Colonic mucosa (tissue), 4 donors: ENCODE measurements at regions not wholly inside any gene's neighbourhood (a gene's known extent, or its start where the extent isn't known, plus 50 kb on each side); places are given as distances from the start of the nearest gene placed in this dataset.
"Not testable (repeated sequence)": the region's sequence is repeated elsewhere in the genome, so short reads cannot be mapped to it uniquely, and the experiment has no call there.

ENCODE experiments used
- DNase-seq: peaks from one replicate; pipeline ENCODE4 v3.0.0-alpha.2; 2020
- H3K27ac ChIP-seq: fragments of 200-600 bp; one replicate; pipeline ENCODE4 v1.8.0; 2021
- H3K27me3 ChIP-seq: fragments of 200-600 bp; one replicate; pipeline ENCODE4 v1.8.0; 2021
- H3K36me3 ChIP-seq: fragments of 200-600 bp; one replicate; pipeline ENCODE4 v1.8.0; 2021
- H3K4me1 ChIP-seq: fragments of 200-600 bp; one replicate; pipeline ENCODE4 v1.8.0; 2021; ENCODE audit warnings: mild to moderate bottlenecking
- H3K4me3 ChIP-seq: fragments of 200-600 bp; one replicate; pipeline ENCODE4 v1.8.0; 2021
- H3K9ac ChIP-seq, 2 donors: one replicate each; pipeline ENCODE4 v1.7.0; 2013; ENCODE audit warnings: control low read depth in 2 of 2, low read depth in 2 of 2, low read length in 2 of 2
- H3K9me3 ChIP-seq: fragments of 200-600 bp; one replicate; pipeline ENCODE4 v1.8.0; 2021
- intact Hi-C: fragments of 100-400 bp; cut with DNase I; formaldehyde crosslinking; loops from one replicate; pipeline ENCODE4 v1.14.1; 2022
- TF ChIP-seq, protein P1 (sequence below): fragments of 200-600 bp; IDR thresholded peaks from one replicate; pipeline ENCODE4 v1.8.0; 2022; ENCODE audit warnings: antibody characterized with exemption, mild to moderate bottlenecking
- donor health status: healthy.
- donor health status: DM: no; HTN: no; CAD: no.
- donor health status: DM: no; HTN: no; CAD: no.

DNA sequence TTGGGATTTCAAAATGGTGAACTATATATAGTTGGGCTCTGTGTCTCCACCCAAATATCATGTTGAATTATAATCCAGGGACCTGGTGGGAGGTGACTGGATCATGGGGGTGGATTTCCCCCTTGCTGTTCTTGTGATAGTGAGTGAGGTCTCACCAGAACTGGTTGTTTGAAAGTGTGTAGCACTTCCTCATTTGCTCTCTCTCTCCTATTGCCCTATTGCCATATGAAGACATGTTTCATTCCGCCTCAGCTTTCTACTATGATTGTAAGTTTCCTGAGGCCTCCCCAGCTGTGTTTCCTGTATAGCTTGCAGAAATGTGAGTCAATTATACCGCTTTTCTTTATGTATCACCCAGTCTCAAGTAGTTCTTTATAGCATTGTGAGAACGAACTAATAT lies 545.6 kb downstream of the TRAM1L1 start:
- H3K27ac ChIP-seq = no peak overlapping the region
- no peaks in the 10 kb centered on the region for H3K9me3 ChIP-seq
- no peaks in the 10 kb centered on the region for H3K36me3 ChIP-seq
- TF ChIP-seq, protein P1, sequence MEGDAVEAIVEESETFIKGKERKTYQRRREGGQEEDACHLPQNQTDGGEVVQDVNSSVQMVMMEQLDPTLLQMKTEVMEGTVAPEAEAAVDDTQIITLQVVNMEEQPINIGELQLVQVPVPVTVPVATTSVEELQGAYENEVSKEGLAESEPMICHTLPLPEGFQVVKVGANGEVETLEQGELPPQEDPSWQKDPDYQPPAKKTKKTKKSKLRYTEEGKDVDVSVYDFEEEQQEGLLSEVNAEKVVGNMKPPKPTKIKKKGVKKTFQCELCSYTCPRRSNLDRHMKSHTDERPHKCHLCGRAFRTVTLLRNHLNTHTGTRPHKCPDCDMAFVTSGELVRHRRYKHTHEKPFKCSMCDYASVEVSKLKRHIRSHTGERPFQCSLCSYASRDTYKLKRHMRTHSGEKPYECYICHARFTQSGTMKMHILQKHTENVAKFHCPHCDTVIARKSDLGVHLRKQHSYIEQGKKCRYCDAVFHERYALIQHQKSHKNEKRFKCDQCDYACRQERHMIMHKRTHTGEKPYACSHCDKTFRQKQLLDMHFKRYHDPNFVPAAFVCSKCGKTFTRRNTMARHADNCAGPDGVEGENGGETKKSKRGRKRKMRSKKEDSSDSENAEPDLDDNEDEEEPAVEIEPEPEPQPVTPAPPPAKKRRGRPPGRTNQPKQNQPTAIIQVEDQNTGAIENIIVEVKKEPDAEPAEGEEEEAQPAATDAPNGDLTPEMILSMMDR = no peak
- intact Hi-C loops = no loop called here
- H3K9ac ChIP-seq = no peak overlapping the region
- no peaks in the 10 kb centered on the region for H3K27me3 ChIP-seq
- no peak for DNase-seq
- no peak overlapping the region for H3K4me3 ChIP-seq
- no peaks in the 10 kb centered on the region for H3K4me1 ChIP-seq

DNA sequence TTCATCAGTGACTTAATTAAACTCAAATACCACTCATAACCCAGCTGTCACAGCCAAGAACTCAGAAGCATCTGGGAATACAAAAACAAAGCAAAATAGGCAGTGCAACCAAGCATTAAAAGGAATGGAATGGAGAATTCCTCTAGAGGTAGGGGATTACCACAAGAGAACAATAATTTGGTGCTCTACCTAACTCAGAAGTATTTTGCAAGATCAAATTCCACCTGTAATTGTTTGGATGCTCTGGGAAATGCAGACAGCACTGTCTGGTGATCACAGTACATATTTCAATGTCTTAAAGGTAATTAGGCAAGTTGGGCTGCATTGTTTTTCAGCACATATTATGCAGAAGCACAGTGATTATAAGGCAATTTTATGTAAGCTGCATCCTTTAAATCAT lies 547.5 kb downstream of the TRAM1L1 start:
- no peaks in the 10 kb centered on the region for H3K4me1 ChIP-seq
- intact Hi-C loops = no loop called here
- TF ChIP-seq, protein P1 = no peak
- no peak overlapping the region for H3K27ac ChIP-seq
- H3K4me3 ChIP-seq = no peak overlapping the region
- H3K9me3 ChIP-seq = no peaks in the 10 kb centered on the region
- H3K9ac ChIP-seq = no peak overlapping the region
- H3K27me3 ChIP-seq = no peaks in the 10 kb centered on the region
- DNase-seq = no peak
- H3K36me3 ChIP-seq = no peaks in the 10 kb centered on the region

DNA sequence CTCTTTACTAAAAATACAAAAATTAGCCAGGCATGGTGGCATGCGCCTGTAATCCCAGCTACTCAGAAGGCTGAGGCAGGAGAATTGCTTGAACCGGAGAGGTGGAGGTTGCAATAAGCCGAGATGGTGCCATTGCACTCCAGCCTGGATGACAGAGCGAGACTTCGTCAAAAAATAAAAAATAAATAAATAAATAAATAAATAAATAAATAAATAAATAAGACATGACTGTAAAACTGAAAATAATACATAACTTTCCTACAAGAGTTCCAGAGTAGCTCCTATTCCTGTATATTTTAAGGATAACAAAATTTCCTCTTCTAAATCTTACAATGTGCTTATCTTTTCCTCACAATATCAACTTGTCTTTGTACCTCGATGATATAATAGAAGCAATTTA lies 549.4 kb downstream of the TRAM1L1 start:
- H3K4me3 ChIP-seq, H3K9ac ChIP-seq, H3K27ac ChIP-seq, H3K4me1 ChIP-seq, DNase-seq, H3K36me3 ChIP-seq, H3K27me3 ChIP-seq, H3K9me3 ChIP-seq, intact Hi-C loops: not testable (repeated sequence)

DNA sequence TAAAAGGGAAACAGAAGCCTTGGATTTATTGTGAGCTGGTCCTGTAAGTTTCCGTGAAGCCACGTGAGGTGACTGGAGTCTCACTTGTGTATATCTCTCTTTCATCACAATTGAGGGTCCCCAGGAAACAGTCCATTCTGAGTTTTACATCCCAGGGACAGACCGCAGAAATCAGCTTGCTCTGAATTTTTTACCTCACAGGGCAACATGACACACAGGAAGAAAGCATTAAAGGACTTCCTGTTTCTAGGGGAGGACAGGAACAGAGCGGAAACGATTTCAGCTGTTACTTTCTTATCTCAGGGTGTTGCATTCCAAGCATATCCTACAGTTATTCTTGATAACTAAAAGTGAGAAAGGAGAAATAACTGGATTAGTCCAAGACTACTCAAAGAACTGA lies 553.5 kb downstream of the TRAM1L1 start:
- Histone ChIP-seq H3K27me3 (no peaks in the 10 kb centered on the region), H3K4me3 (no peak overlapping the region), H3K9me3 (no peaks in the 10 kb centered on the region), H3K27ac (no peak overlapping the region), H3K9ac (no peak overlapping the region), H3K36me3 (no peaks in the 10 kb centered on the region), H3K4me1 (no peaks in the 10 kb centered on the region)
- TF ChIP-seq, protein P1 = no peak
- intact Hi-C loops = no loop called here
- no peak for DNase-seq

DNA sequence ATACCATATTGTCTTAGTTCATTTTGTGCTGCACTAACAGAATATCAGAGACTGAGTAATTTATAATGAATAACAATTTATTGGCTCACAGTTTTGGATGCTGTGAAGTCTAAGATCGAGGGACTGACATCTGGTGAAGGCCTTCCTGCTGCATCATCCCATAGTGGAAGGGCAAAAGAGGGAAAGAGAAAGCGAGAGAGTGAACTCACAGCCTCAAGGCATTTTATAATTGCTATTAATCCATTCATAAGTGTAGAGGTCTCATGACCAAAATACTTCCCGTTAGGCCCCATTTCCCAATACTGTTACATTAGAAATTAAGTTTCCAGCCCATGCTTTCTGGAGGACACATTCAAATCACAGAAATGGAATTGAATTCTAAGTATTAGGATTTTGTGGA lies 554.4 kb downstream of the TRAM1L1 start:
- Histone ChIP-seq H3K36me3 (no peaks in the 10 kb centered on the region), H3K9me3 (no peaks in the 10 kb centered on the region), H3K27ac (no peak overlapping the region), H3K27me3 (no peaks in the 10 kb centered on the region), H3K9ac (no peak overlapping the region), H3K4me3 (no peak overlapping the region), H3K4me1 (no peaks in the 10 kb centered on the region)
- no peak for DNase-seq
- TF ChIP-seq, protein P1 = no peak
- intact Hi-C loops = no loop called here

DNA sequence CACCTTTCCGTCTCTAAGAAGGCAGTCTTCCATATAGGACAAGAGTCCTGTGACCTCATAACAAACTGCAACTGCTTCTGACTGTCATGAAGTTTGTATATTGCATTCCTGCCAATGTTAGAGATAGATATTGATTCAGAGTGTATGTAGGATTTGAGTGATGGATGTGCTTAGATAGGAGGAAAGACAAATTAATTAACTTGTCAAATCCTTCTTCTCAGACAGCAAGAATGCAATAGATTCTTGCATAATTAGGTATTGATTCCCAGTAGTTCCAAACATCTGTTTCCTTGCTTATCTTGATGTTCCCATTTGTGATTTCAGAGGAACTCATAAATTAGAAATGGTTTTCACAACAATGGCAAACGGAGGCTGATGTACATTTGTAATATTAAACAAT lies 555.3 kb downstream of the TRAM1L1 start:
- DNase-seq = no peak
- intact Hi-C loops = no loop called here
- no peaks in the 10 kb centered on the region for H3K27me3 ChIP-seq
- H3K9ac ChIP-seq = no peak overlapping the region
- no peak overlapping the region for H3K4me3 ChIP-seq
- no peak overlapping the region for H3K27ac ChIP-seq
- H3K36me3 ChIP-seq = no peaks in the 10 kb centered on the region
- no peaks in the 10 kb centered on the region for H3K4me1 ChIP-seq
- no peaks in the 10 kb centered on the region for H3K9me3 ChIP-seq
- TF ChIP-seq, protein P1 = no peak
